Stimulated activated CD4-positive, alpha-beta T cell treated with anti-CD3 and anti-CD28 coated beads, Interleukin-15, amount 100 ng/mL, for 48 hours (primary cell): ENCODE measurements at regions not wholly inside any gene's neighbourhood (a gene's known extent, or its start where the extent isn't known, plus 50 kb on each side); places are given as distances from the start of the nearest gene placed in this dataset.

Experiments
- DNase-seq, 2 donors: peaks; one replicate each; pipeline ENCODE4 v3.0.0-alpha.2; 2020; ENCODE audit warnings: low read depth in 2 of 2

DNA sequence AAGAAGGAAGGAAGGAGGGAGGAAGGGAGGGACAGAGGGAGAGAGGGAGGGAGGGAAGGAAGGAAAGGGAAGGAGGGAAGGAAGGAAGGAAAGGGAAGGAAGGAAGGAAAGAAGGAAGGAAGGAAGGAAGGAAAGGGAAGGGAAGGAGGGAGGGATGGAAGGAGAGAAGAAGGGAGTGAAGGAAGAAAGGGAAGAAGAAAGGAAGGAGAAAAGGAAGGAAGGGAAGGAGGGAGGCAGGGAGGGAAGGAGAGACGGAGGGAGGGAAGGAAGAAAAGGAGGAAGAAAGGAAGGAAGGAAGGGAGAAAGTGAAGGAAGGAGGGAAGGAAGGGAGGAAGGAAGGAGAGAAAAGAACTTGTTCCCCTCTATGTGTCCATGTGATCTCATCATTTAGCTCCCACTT, 465.0 kb downstream of the KCTD8 start:
- no peak for DNase-seq

DNA sequence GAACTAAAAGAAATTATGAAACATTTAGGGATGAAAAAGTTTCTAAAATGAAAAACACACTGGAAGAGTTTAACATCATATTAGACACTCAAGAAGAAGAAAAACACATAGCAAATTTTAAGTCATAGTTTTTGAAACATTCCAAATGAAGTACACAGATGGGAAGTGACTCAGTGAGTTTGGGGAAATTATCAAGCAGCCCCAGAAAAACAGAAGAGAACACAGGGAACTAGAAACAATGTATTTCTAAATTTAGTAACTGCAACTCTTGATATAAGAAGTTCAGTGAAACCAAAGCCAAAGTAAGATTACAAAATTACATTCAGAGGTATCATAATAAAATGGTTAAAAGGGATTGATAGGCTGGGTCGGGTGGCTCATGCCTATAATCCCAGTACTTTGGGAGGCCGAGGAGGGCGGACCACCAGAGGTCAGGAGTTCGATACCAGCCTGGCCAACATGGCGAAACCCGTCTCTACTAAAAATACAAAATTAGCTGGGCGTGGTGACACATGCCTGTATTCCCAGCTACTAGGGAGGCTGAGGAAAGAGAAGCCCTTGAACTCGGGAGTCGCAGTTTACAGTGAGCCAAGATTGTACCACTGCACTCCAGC, 461.2 kb downstream of the KCTD8 start:
- DNase-seq, result no peak

DNA sequence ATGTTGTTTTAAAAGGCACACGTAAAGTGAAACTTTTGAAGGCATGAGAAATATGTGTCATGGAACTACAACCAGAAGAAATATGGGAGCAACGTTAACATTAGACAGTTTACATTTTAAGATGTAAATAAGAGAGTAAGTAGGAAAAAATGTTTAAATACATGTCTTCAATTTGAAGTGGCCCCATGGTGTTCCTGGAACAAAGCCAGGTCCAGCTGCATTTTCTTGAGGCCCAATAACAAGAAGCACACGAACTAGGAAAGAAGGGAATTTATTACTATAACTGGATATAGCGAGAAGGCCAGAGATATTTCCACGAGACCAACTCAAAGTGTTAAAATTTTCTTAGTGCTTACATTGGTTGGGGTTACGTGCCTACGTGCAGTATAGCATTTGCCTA, 458.1 kb downstream of the KCTD8 start:
- DNase-seq, result no peak

DNA sequence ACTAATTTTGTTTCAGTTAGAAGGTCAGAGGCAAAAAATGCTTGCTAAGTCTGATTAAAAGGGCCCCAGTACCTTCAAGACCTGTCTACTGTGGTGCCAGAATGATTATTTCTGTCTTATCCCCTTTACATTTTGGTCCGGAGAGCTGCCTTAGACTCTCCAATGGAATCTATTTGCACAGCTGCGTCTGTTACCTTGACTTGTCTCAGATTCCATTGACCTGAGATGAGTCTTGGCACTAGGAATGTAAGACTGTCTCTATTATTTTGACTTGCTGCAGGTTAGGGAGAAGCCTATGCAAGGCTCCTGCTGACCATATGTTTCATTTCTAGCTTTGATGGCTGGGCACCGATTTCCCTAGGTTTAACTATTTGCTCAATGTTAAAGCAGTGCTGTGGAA, 457.6 kb downstream of the KCTD8 start:
- DNase-seq, result no peak

DNA sequence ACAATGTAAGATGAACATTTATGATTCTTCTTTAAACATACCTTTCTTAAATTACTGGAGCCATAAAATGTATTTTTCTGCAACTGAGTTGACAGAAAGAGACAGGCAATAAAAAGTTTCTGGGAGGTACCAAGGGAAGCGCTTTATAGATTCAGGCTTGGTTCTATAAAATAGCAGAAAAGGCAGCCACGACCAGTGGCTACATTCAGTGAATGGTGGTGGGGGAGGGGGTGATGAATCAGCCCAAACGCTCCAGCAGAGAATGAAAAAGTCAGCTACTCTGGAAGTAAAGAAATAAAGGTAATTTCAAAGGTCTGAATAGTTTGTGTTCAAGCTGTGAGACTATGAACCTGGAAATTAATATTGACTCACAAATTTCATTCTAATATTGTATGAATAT, 456.1 kb downstream of the KCTD8 start:
- no peak for DNase-seq

DNA sequence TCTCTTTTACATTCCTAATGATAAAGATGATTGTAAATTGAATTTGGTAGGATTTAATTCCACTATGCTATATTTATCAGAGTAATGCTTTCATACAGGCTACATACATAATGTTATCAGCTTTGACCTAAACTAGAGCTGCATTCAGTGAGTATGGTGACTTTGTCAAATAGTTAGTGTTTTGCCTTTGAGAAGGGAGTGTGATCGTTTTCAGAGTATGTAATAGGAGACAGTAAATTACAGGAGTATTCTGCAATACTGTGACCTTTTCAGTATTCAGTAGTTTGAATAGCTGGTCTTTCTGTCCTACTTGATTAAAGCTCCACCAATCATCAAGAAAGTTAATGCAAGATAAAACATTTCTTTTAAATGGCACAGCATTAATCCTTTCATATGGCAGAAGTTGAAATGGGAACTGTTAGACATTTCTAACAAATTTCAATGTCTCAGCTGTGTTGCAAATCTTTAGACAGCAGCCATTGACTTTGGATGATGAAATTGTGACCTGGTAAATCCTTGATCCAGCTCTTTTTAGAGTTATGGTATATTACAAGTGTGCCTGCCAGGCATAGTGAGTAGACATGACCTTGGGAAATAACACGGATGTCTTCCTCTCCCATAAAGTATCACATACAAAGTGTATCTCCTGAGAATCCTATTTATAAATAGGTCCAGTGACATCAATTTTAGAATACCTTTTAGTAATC, 455.3 kb downstream of the KCTD8 start:
- DNase-seq, result no peak

DNA sequence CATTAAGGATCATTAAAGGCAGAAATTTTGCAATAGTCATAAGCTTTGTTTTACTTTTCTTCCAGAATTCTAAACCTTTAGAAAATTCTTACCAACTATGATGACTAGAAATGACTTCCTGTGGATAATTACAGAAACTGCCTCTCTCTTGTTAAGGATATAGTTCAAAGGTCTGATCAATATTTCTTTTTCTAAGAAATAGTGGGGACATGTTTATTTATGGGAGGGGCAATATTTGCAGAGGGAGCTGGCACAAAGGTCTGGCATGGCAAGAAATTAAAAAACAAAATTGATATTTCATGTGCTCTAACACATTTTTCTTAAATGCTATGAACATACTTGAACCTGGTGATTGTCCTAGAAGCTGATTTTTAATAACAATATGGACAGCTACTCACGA, 448.9 kb downstream of the KCTD8 start:
- no peak for DNase-seq

DNA sequence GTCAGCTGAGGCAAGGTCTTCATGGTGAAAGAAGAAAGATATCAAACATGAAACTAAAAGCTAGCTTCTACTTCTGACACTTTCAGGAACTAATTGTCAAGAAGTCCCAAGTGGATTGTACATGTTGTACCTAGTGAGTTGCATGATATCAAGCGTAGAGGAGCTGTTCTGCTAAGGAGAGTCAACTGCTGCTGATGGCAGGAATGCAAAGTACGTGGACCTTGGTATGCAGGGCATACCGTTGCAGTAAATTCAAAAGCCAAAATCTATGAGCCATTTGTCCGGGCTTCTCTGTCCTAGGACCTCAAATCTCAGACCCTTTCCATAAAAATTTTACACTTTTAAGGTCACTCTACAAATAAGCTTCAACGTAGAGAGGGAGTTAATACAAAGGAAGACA, 446.2 kb downstream of the KCTD8 start:
- DNase-seq, result no peak

DNA sequence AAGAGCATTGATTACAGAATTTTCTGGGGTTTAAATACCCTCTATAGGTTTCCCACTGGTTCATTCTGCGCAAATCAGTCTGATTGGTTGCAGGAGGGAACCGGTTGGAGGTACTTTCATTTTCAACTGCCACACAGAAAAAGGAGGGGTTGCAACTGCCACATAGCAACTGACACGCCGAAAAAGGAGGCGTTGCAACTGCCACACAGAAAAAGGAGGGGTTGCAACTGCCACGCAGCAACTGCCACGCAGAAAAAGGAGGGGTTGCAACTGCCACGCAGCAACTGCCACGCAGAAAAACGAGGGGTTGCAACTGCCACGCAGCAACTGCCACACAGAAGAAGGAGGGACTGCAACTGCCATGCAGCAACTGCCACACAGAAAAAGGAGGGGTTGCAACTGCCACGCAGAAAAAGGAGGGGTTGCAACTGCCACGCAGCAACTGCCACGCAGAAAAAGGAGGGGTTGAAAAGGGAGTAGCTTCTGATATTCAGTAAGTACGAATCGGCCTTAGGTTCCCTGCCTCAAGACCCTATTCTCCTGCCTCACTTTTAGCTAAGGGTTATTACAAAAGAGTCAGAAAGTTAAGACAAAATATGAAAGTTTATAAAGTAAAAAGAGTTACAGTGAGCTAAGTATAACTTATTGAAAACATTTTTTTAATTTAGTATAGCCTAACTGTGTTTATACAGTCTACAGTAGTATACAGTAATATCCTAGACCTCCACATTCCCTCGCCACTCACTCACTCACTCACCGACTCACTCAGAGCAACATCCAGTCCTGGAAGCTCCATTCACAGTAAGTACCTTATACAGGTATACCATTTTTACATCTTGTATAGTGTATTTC, 431.8 kb downstream of the KCTD8 start:
- DNase-seq, result no peak

DNA sequence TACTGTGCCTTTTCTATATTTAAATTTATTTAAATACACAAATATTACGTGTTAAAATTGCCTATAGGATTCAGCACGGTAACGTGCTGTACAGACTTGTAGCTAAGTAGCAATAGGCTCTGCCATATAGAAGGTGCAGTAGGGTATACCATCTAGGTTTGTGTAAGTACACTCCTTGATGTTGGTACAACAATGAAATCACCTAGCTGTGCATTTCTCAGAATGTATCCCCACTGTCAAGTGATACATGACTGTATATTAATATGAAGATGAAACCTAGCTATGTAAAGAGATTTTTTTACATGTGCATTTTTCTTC, 431.2 kb downstream of the KCTD8 start:
- DNase-seq, result no peak

DNA sequence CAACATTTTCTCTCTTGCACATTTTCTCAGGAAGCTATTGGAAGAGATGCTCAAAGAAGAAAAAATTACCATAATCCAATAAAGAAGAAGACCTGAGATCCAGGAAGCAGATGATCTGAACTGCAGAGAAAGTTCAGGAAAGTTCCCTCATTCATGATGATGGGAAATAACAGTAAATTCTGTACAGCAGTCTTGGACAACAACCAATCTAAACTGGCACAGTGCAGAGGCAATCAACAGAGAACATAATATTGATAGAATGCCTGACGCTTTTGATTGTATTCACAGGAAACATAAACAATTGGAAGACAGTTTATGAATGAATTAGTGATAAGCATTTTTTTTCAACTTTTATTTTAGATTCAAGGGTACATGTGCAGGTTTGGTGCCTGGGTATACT, 428.9 kb downstream of the KCTD8 start:
- DNase-seq, result no peak

DNA sequence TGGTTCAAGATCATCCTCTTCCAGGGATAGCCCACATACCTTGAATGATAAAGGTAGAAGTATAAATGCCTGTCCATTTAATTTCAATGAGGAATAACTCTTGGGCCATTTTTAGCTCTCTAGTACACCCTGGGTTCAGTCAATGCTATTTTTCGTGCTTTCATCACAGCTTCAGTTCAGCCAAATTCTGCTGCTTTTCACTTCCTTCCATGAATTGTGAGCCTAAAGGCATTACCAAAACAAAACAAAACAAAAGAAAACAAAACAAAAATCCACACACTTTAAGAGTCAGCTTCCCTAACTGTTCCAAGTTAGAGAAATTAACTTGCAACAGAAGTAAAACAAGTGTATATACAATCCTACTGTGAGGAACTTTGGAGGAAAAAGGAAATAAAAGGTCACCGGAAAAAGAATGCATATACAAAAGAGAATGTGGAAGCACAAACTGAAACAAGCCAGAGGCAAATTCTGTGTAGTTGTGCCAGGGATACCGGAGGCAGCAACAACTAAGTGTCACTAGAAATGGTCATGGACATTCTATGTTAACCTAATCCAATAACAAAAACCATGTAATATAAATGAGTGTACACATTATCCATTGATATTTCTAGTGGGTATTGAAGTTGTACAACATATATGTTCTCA, 423.1 kb downstream of the KCTD8 start:
- no peak for DNase-seq

DNA sequence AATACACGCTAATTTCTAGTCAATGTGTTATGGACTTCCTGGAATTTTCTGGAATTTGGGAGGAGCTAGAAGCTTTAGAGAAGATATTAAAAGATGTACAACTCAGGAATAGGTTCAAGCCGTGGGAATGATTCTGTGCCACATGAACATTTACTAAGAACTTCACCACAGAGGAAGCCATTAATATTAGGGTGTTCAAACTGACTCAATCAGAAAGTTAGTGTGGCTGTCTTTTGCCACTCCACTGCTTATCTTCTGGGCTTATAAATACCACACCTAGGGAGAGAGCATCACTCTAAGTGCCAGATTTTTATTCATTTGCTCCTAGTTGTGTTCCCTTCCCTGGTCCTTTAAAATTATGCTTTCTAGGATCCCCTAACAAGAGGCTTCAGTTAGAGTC, 409.8 kb downstream of the KCTD8 start:
- DNase-seq, result no peak

DNA sequence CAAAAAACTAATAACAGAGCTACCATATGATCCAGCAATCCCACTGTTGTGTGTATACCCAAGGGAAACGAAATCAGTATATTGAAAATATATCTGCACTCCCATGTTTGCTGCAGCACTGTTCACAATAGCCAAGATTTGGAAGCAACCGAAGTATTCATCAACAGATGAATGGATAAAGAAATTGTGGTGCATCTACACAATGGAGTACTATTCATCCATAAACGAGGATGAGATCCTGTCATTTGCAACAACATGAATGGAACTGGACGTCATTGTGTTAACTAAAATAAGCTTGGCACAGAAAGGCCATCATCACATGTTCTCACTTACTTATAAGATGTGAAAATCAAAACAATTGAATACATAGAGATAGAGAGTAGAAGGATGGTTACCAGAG, 402.1 kb downstream of the KCTD8 start:
- DNase-seq, result no peak

DNA sequence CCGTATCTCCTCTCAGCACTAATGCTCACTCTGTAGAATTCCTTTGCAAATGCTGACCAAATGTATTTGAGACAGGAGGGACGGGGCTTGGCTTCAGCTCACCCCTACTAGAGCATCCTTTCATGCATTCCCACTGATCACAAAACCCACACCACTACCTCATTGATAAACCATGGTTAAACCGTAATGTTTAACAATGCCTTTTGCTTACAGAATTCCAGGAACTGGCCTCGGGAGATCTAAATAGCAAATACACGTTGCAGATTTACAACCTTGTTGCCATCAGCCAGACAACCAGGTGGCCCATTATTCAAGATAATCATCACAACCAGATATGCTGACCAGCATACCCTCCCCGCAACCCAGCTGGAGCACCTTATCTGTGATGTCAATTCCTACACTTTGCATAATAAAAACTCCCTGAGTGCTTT, 391.9 kb downstream of the KCTD8 start:
- DNase-seq, result no peak

DNA sequence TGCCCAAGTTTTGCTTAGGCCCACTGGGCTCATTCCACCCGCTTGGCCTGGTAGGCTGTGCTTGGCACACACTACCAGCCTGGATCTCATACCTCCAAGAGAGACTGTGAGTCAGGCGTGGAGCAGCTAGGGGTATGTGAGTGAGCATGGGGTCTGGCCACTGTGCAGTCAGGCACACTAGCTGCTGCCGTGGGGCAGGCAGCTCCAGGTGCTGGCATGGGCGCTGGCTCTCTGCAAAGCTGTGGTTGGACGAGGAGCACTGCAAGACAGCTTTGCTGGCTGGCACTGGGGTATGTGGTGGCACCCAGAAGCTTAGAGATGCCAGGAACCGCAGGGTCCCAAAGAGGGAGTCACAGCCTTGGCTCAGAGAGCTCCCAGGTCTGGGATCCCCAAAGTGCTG, 377.8 kb downstream of the KCTD8 start:
- no peak for DNase-seq

DNA sequence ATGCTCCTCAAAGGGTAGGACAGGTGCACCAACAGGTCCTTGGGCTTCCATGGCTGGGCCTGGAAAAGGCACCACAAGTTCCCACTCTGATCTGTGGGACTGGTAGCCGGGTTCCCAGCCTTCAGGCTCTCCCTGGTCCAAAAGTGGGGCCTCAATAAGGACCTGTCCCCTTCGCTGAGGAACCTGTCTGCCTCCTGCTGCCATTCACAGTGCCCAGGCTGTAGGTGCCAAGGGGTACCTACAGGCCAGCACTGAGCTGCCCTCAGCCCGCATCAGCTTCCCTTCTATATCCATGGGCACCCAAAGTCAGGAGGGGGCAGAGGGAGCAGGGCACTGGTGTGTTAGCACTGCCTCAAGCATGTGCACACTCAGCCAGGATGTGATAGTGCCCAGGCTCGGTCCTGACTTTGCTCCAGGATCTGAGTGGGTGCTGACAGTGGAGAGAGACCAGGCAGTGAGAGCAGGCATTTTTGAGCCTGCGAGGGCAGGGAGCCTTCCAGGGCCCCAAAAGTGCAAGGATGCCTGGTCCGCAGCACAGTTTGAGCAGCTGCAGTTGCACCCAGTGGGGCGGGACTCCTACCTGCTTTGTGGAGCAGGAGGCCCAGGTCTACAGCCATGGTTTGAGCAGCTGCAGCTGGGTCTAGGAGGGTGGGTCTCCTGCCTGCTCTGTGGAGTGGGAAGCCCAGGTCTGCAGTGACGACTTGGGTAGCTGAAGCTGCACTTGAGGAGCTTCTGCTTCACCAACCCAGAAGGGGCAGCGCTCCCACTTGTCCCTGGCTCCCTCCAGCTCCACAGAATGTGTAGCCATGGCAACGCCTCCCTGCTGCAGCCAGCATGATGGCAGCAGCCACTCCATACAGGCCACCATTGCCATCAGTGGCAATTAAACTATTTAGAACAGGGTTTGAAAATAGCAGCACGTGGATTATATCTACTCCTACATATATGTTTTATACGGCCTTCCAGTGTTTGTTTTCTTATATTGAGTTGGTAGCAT, 376.4 kb downstream of the KCTD8 start:
- no peak for DNase-seq

DNA sequence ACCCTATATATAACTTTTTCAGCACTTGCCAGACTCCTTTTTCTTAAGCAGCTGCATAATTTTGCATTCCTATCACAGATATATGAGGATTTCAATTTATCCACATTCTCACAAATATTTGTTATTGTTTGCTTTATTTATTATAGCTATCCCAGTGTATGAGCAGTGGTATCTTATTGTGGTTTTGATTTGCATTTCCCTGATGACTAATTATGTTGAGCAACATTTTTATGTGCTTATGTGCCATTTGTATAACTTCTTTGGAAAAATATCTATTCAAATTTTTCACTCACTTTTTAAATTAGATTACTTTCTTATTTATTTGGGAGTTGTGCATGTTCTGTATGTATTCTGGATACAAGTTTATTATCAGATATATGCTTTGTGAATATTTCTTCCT, 361.9 kb downstream of the KCTD8 start:
- no peak for DNase-seq

DNA sequence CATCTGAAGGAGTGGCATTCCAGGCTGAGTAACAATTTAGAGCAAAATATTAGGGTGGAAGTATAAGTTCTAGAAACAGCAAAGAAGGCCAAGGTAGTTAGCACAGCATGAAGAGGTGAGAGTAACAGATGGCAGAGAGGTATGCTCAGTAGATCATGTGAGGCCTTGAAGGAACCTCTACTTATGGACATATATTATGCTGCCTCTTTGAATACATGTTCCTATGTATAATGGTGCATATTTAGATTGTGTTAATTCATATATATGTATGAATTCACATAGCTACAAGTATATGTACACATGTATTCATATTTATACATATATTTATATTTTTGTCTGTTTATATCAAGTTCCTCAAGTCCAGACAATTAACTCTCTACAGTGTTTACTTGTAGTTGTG, 355.2 kb downstream of the KCTD8 start:
- DNase-seq, result no peak

DNA sequence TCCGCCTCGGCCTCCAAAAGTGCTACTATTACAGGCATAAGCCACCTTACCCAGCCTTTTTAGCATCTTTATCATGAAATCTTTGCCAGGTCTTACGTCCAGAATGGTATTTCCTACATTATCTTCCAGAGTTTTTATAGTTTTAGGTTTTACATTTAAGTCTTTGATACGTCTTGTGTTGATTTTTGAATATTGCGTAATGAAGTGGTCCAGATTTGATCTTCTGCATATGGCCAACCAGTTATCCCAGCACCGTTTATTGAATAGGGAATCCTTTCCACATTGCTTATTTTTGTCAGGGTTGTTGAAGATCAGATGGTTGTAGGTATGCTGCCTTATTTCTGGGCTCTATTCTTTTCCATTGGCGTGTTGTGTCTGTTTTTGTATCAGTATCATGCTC, 349.6 kb downstream of the KCTD8 start:
- no peak for DNase-seq

DNA sequence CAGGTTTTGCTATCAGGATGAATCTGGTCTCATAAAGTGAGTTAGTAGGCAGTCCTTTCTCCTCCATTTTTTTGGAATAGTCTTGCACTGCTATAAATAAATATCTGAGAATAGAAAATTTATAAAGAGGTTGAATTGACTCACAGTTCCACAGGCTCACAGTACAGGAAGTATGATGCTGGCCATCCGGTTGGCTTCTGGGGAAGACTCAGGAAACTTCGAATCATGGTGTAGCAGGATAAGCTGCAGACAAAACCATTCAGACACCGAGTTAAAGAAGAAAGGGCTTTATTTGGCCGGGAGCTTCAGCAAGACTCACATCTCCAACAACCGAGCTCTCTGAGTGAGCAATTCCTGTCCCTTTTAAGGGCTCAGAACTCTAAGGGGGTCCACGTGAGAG, 348.2 kb downstream of the KCTD8 start:
- DNase-seq, result no peak
